Brain microvascular endothelial cell (primary cell): ENCODE measurements at regions not wholly inside any gene's neighbourhood (a gene's known extent, or its start where the extent isn't known, plus 50 kb on each side); places are given as distances from the start of the nearest gene placed in this dataset.
"Not testable (repeated sequence)": the region's sequence is repeated elsewhere in the genome, so short reads cannot be mapped to it uniquely, and the experiment has no call there.

Experiments
- DNase-seq: peaks from one replicate; pipeline ENCODE4 v3.0.0-alpha.2; 2020
- H3K27ac ChIP-seq: fragments of 250-450 bp; sonication (Bioruptor Pico); 2 replicates; pipeline ENCODE4 v1.5.1; 2020; ENCODE audit warnings: mild to moderate bottlenecking, moderate library complexity
- H3K27me3 ChIP-seq: fragments of 250-450 bp; sonication (Bioruptor Pico); replicated peaks from 2 replicates; pipeline ENCODE4 v1.5.1; 2020; ENCODE audit warnings: mild to moderate bottlenecking
- H3K36me3 ChIP-seq: fragments of 250-450 bp; sonication (Bioruptor Pico); replicated peaks from 2 replicates; pipeline ENCODE4 v1.5.1; 2020; ENCODE audit warnings: mild to moderate bottlenecking
- H3K4me3 ChIP-seq: 2 replicates; pipeline ENCODE4 v1.5.1; 2011; ENCODE audit warnings: low read depth, mild to moderate bottlenecking, control low read depth, low read length, moderate library complexity
- CTCF ChIP-seq: IDR thresholded peaks from 2 replicates; pipeline ENCODE4 v1.5.1; 2011; ENCODE audit warnings: low read depth, mild to moderate bottlenecking, moderate library complexity, low read length, control low read depth, inconsistent platforms; ENCODE audit errors: missing control alignments
- in situ Hi-C: cut with HindIII; loops from 2 replicates; pipeline ENCODE4 v1.10.0; 2017; ENCODE audit warnings: low sequenced_read_pairs, low pct_ligation_motif_present

GRCh38 chr4:181018913-181019312, 1224.3 kb upstream of the TENM3 start:
- Histone ChIP-seq H3K27ac (no peak overlapping the region), H3K27me3 (no peaks in the 10 kb centered on the region), H3K36me3 (no peaks in the 10 kb centered on the region), H3K4me3 (no peak overlapping the region)
- no peak for DNase-seq
- TF ChIP-seq CTCF: no peak
- in situ Hi-C loops: no loop called here

- in situ Hi-C loops: no loop called here
- no peak for TF ChIP-seq CTCF
- H3K27ac ChIP-seq: no peak overlapping the region
- H3K36me3 ChIP-seq: no peaks in the 10 kb centered on the region
- H3K4me3 ChIP-seq: no peak overlapping the region
- DNase-seq: no peak
- no peaks in the 10 kb centered on the region for H3K27me3 ChIP-seq
Observed at GRCh38 chr4:181020456-181020855, 1222.7 kb upstream of the TENM3 start.

GRCh38 chr4:181021213-181021612, 1222.0 kb upstream of the TENM3 start:
- Histone ChIP-seq H3K4me3 (no peak overlapping the region), H3K36me3 (no peaks in the 10 kb centered on the region), H3K27ac (no peak overlapping the region), H3K27me3 (no peaks in the 10 kb centered on the region)
- no peak for TF ChIP-seq CTCF
- in situ Hi-C loops: no loop called here
- DNase-seq: no peak

GRCh38 chr4:181030135-181030921, 1212.9 kb upstream of the TENM3 start:
- DNase-seq, H3K27me3 ChIP-seq, H3K4me3 ChIP-seq, H3K27ac ChIP-seq, H3K36me3 ChIP-seq, in situ Hi-C loops: not testable (repeated sequence)

- Histone ChIP-seq H3K27ac (no peak overlapping the region), H3K27me3 (no peaks in the 10 kb centered on the region), H3K36me3 (no peaks in the 10 kb centered on the region), H3K4me3 (no peak overlapping the region)
- in situ Hi-C loops: no loop called here
- DNase-seq: no peak
- no peak for TF ChIP-seq CTCF
Observed at GRCh38 chr4:181030961-181031360, 1212.2 kb upstream of the TENM3 start.

- H3K27me3 ChIP-seq: no peaks in the 10 kb centered on the region
- H3K27ac ChIP-seq: no peak overlapping the region
- TF ChIP-seq CTCF: no peak
- no peak overlapping the region for H3K4me3 ChIP-seq
- no peak for DNase-seq
- no peaks in the 10 kb centered on the region for H3K36me3 ChIP-seq
- in situ Hi-C loops: no loop called here
Observed at GRCh38 chr4:181043486-181043885, 1199.7 kb upstream of the TENM3 start.
